AG10803 (cell line): ENCODE measurements at regions not wholly inside any gene's neighbourhood (a gene's known extent, or its start where the extent isn't known, plus 50 kb on each side); places are given as distances from the start of the nearest gene placed in this dataset.

Experiments
- DNase-seq: peaks from one replicate; pipeline ENCODE4 v3.0.0; 2010; ENCODE audit warnings: low read depth
- H3K4me3 ChIP-seq: 2 replicates; pipeline ENCODE4 v1.5.1; 2011; ENCODE audit warnings: mild to moderate bottlenecking, low read length, control low read depth
- CTCF ChIP-seq: conservative IDR thresholded peaks from 2 replicates; pipeline ENCODE4 v1.5.1; 2011; ENCODE audit warnings: mild to moderate bottlenecking, low read length, control low read depth, inconsistent platforms

DNA sequence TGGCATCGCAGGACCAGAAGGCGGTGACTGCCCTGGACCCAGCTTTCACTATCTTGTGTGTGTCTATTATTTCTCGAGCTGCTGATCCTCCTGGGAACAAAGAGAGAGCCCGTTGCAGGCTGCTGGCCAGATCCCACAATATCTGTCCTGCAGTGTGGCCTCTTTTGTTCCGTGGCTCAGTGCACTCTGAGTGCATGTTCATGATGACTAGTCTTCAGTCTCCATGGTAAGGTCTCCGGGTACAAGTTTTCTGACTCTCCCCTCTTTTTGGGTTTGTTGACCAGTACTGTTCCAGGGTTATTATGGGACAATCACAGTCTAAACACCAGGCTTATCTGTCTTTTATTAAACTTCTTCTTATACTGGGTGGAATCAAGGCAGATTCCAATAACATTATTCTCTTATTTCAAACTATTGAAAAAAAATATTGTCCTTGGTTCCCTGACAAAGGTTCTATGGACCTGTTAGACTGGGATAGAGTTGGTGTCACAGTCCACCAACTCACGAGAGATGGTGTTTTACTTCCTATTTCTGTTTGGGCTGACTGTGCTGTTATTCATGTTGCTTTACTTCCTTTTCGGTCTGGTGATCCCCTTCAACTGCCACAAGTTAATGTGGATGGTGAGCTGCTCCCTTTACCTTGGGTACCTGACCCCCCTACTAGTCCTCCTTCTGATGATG, 192.9 kb upstream of the ALG10B start:
- H3K4me3 ChIP-seq = no peak overlapping the region
- DNase-seq = no peak
- no peak for TF ChIP-seq CTCF

DNA sequence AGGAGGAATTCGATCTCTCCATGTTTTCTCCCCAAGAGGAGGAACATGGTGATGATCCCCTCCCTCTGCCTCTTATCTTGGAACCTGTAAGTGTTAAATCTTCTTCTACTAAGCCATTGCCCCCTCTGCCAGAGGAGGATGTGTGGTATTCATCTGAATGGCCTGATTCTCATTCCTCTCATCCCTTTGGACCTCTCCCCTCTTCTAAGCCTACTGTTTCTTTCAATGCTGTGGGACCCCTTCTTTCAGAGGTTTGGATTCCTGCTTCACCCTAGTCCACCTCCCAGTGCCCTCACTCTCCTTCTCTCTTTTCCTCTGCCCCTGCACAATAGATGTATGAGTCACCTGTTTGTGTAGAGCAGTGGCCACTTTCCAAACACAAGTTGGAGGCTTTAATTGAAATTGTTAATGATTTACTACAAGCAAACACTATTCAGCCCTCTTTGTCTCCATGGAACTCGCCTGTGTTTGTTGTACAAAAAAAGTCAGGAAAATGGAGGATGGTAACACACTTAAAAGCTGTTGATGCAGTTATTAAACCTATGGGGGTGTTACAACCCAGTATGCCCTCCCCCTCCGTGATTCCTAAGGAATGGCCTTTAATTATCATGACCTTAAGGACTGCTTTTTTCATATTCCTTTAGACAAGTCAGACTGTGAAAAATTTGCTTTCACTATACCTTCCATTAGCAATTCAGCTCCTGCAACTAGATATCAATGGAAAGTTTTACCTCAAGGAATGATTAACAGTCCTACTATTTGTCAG, 192.1 kb upstream of the ALG10B start:
- no peak for DNase-seq
- no peak overlapping the region for H3K4me3 ChIP-seq
- no peak for TF ChIP-seq CTCF

DNA sequence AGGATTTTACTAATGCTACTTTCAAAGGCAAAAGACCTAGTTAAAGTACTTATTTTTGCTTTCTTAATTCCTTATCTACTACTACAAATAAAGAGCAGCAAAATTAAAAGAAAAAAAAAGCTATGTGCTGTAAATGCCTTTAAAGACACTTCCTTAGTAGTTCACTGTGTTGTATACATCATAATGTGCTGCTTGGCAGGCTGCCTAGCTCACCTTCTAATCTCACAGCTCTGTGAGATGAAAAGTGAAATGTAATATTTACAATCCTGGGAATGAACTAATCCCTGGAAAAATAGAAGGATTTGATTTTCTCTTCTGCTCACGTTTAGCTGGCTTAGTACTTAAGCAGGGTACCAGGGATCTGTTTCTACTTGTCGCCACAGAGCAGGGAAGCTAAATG, 184.4 kb upstream of the ALG10B start:
- no peak overlapping the region for H3K4me3 ChIP-seq
- no peak for DNase-seq
- no peak for TF ChIP-seq CTCF

GRCh38 chr12:38137287-38137686, 179.3 kb upstream of the ALG10B start:
- H3K4me3 ChIP-seq = no peak overlapping the region
- no peak for DNase-seq
- TF ChIP-seq CTCF = no peak

GRCh38 chr12:38137716-38138115, 178.9 kb upstream of the ALG10B start:
- DNase-seq = no peak
- H3K4me3 ChIP-seq = no peak overlapping the region
- TF ChIP-seq CTCF = no peak

GRCh38 chr12:38138225-38139221, 178.1 kb upstream of the ALG10B start:
- TF ChIP-seq CTCF = peak; percentile 96
- peak overlapping the region; percentile 51 for H3K4me3 ChIP-seq
- DNase-seq = peak; percentile 61
